Smooth muscle cell (in vitro differentiated cells): ENCODE measurements at regions not wholly inside any gene's neighbourhood (a gene's known extent, or its start where the extent isn't known, plus 50 kb on each side); places are given as distances from the start of the nearest gene placed in this dataset.

Source experiments
- DNase-seq: peaks from one replicate; lab custom pipeline; 2025; ENCODE audit not compliant: unreplicated experiment; lab: John Stamatoyannopoulos, UW
- H2AFZ ChIP-seq: fragments of 200-600 bp; sonication (generic); 2 replicates; pipeline ENCODE4 v1.6.0; 2016; ENCODE audit warnings: antibody characterized with exemption, low read depth, mild to moderate bottlenecking
- H3F3A ChIP-seq: fragments of 200-600 bp; sonication (generic); 2 replicates; pipeline ENCODE4 v1.6.0; 2017; ENCODE audit warnings: antibody characterized with exemption, low read depth
- H3K27ac ChIP-seq: fragments of 200-600 bp; sonication (generic); 2 replicates; pipeline ENCODE4 v1.5.1; 2016; ENCODE audit warnings: low read depth, mild to moderate bottlenecking
- H3K27me3 ChIP-seq: fragments of 200-600 bp; sonication (generic); 2 replicates; pipeline ENCODE4 v1.6.1; 2016; ENCODE audit warnings: low read depth, mild to moderate bottlenecking
- H3K36me3 ChIP-seq: fragments of 200-600 bp; sonication (generic); 2 replicates; pipeline ENCODE4 v1.5.1; 2016; ENCODE audit warnings: low read depth
- H3K4me1 ChIP-seq: fragments of 200-600 bp; sonication (generic); 2 replicates; pipeline ENCODE4 v1.5.1; 2016; ENCODE audit warnings: low read depth
- H3K4me2 ChIP-seq: fragments of 200-600 bp; sonication (generic); 2 replicates; pipeline ENCODE4 v1.6.0; 2016; ENCODE audit warnings: mild to moderate bottlenecking
- H3K4me3 ChIP-seq: fragments of 200-600 bp; sonication (generic); 2 replicates; pipeline ENCODE4 v1.5.1; 2016; ENCODE audit warnings: mild to moderate bottlenecking
- H3K79me2 ChIP-seq: fragments of 200-600 bp; sonication (generic); 2 replicates; pipeline ENCODE4 v1.6.0; 2016; ENCODE audit warnings: low read depth, mild to moderate bottlenecking
- H3K9ac ChIP-seq: fragments of 200-600 bp; sonication (generic); 2 replicates; pipeline ENCODE4 v1.6.0; 2016; ENCODE audit warnings: low read depth
- H3K9me3 ChIP-seq: fragments of 200-600 bp; sonication (generic); replicated peaks from 2 replicates; pipeline ENCODE4 v1.5.1; 2016; ENCODE audit warnings: low read depth
- H4K20me1 ChIP-seq: fragments of 200-600 bp; sonication (generic); 2 replicates; pipeline ENCODE4 v1.6.0; 2016; ENCODE audit warnings: low read depth
- WGBS: methylation state at CpG from one replicate; pipeline ENCODE4 v1.1.7; 2016; ENCODE audit warnings: low lambda C conversion rate; 5-methylcytosine and 5-hydroxymethylcytosine counted together
- TF ChIP-seq, protein P1 (sequence below): fragments of 200-600 bp; sonication (generic); IDR thresholded peaks from 2 replicates; pipeline ENCODE4 v1.5.1; 2017; ENCODE audit warnings: borderline replicate concordance, mild to moderate bottlenecking, antibody characterized with exemption; ENCODE audit not compliant: insufficient read depth, poor library complexity, severe bottlenecking

DNA sequence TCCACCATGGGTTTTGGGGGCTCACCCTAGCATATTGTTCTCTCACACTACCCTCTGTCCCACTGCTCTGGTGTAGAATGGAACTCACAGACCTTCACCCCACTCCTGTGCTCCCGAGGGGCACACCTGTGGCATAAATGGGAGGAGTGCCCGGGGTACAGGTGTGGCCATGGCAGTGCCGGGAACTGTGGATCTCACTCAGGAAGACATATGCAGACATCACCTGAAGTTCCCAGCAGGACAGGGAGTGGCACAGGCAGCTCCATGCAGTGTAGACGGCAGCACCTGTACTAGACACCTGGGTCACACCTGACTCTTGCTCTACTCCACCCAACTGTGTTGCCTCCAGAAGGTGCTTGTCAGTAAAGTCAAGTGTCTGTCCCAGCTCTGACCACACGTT is 57.6 kb upstream of the MRPS22 start:
- WGBS = 88% methylated on average over 5 of the region's 5 CpGs
- TF ChIP-seq, protein P1, sequence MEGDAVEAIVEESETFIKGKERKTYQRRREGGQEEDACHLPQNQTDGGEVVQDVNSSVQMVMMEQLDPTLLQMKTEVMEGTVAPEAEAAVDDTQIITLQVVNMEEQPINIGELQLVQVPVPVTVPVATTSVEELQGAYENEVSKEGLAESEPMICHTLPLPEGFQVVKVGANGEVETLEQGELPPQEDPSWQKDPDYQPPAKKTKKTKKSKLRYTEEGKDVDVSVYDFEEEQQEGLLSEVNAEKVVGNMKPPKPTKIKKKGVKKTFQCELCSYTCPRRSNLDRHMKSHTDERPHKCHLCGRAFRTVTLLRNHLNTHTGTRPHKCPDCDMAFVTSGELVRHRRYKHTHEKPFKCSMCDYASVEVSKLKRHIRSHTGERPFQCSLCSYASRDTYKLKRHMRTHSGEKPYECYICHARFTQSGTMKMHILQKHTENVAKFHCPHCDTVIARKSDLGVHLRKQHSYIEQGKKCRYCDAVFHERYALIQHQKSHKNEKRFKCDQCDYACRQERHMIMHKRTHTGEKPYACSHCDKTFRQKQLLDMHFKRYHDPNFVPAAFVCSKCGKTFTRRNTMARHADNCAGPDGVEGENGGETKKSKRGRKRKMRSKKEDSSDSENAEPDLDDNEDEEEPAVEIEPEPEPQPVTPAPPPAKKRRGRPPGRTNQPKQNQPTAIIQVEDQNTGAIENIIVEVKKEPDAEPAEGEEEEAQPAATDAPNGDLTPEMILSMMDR = no peak
- no peaks in the 10 kb centered on the region for H3F3A ChIP-seq
- H2AFZ ChIP-seq = no peak overlapping the region
- H3K4me1 ChIP-seq = no peaks in the 10 kb centered on the region
- H3K27ac ChIP-seq = no peak overlapping the region
- H3K9me3 ChIP-seq = no peaks in the 10 kb centered on the region
- no peaks in the 10 kb centered on the region for H3K79me2 ChIP-seq
- H4K20me1 ChIP-seq = no peaks in the 10 kb centered on the region
- no peak overlapping the region for H3K9ac ChIP-seq
- DNase-seq = no peak
- no peaks in the 10 kb centered on the region for H3K36me3 ChIP-seq
- no peaks in the 10 kb centered on the region for H3K27me3 ChIP-seq
- H3K4me2 ChIP-seq = no peak overlapping the region
- no peak overlapping the region for H3K4me3 ChIP-seq

DNA sequence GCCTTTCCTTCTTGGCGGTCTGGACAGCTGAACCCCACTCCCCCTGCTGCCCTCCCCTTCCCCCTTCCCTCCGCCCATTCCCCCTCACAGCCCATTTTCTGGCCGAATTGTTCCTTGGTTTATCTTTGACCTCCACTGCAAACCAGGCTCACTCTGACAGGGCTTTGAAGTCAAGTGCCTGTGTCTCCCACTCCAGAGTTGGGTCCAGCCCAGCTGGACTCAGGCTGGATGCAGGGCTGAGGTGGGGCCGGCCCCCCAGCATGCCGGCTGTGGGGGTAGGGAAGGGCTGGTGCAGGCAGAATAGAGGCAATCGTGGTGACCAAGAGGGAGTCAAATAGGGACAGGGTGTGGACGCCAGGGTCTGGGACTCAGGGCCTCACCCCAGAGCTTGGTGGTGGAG is 57.0 kb upstream of the MRPS22 start:
- no peaks in the 10 kb centered on the region for H3F3A ChIP-seq
- TF ChIP-seq, protein P1 = no peak
- H3K4me2 ChIP-seq = no peak overlapping the region
- H3K4me3 ChIP-seq = no peak overlapping the region
- H3K27ac ChIP-seq = no peak overlapping the region
- no peaks in the 10 kb centered on the region for H3K27me3 ChIP-seq
- H3K9ac ChIP-seq = no peak overlapping the region
- no peak for DNase-seq
- no peaks in the 10 kb centered on the region for H3K79me2 ChIP-seq
- 85% methylated on average over 5 of the region's 7 CpGs for WGBS
- no peak overlapping the region for H2AFZ ChIP-seq
- H3K4me1 ChIP-seq = no peaks in the 10 kb centered on the region
- no peaks in the 10 kb centered on the region for H3K9me3 ChIP-seq
- no peaks in the 10 kb centered on the region for H3K36me3 ChIP-seq
- no peaks in the 10 kb centered on the region for H4K20me1 ChIP-seq

DNA sequence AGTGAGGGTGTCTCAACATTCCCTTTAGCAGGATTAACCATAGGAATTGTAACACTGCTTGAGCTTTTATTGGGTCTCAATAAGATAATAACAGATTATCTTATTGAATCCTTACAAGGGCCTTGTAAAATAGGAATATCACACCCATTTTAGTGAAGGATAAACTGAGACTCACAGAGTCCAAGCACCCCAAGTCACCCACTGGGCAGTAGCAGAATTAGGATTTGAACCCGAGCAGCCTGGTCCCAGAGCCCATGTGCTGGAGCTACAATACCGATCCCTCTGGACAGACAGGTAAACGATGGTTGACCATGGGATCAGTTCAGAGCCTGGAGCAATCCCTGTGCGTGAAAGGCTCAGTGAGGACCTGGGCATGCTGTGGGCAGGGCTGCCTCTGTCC is 56.3 kb upstream of the MRPS22 start:
- Histone ChIP-seq H3K4me1 (no peaks in the 10 kb centered on the region), H3K9me3 (no peaks in the 10 kb centered on the region), H3K4me2 (no peak overlapping the region), H4K20me1 (no peaks in the 10 kb centered on the region), H3K27me3 (no peaks in the 10 kb centered on the region), H3F3A (no peaks in the 10 kb centered on the region), H3K36me3 (no peaks in the 10 kb centered on the region), H3K9ac (no peak overlapping the region), H3K27ac (no peak overlapping the region), H3K79me2 (no peaks in the 10 kb centered on the region), H3K4me3 (no peak overlapping the region), H2AFZ (no peak overlapping the region)
- TF ChIP-seq, protein P1 = no peak
- DNase-seq = no peak
- 98% methylated on average over 4 of the region's 4 CpGs for WGBS

DNA sequence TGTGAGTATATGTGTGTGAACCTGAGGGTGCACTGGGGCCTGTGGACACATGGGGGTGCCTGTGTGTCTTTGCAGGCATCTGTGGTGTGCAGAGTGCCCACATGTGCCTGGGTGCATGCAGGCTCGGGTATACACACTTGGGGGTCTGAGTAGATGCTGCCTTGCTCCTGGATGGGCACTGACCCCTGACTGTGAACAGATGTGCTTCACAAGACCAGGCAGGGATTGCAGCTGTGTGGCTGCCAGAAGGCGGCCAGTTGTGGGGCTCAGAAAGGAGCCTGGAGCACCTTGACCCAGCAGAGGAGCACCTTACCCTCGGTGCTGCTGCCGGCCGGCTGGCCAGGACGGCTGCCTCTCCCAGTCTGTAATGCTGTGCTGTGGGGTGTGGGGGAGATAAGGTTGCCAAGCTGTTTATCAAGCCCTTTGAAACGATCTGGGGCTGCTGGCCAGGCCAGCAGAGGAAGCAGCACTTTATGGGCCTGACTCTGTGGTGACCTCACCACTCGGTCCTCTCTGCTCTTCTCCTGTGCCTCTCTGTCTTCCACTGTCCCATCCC is 55.5 kb upstream of the MRPS22 start:
- Histone ChIP-seq H3K27me3 (no peaks in the 10 kb centered on the region), H3K27ac (no peak overlapping the region), H3K4me3 (no peak overlapping the region), H4K20me1 (no peaks in the 10 kb centered on the region), H3K4me1 (no peaks in the 10 kb centered on the region), H3K4me2 (no peak overlapping the region), H2AFZ (no peak overlapping the region), H3K36me3 (no peaks in the 10 kb centered on the region), H3K9ac (no peak overlapping the region), H3F3A (no peaks in the 10 kb centered on the region), H3K9me3 (no peaks in the 10 kb centered on the region), H3K79me2 (no peaks in the 10 kb centered on the region)
- 43% methylated on average over 8 of the region's 8 CpGs for WGBS
- TF ChIP-seq, protein P1 = no peak
- DNase-seq = no peak
